ENCODE measurements at regions not wholly inside any gene's neighbourhood (a gene's known extent, or its start where the extent isn't known, plus 50 kb on each side); places are given as distances from the start of the nearest gene placed in this dataset.

DNA sequence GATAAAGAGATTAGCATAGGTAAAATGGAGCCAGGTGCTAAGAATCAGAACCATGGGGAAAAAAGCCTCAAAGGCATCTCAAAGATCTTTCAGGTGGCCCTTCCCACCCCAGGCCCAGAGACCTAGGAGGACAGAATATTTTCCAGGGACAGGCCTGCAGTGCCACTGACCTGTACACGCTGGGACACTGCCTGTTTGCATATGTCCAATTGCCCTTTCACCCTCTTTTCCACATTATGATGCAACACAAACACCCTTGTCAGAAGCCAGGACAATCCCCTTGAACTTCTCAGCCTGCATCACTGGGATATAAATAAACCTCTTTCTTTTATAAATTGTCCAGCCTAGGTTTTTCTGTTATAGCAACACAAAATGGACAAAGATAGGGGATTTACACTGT lies 419.1 kb downstream of the TRIB2 start:
- H3K27me3 ChIP-seq = no peaks in the 10 kb centered on the region
- no peak overlapping the region for H3K4me3 ChIP-seq
- no peak overlapping the region for H3K27ac ChIP-seq
- no peaks in the 10 kb centered on the region for H3K4me1 ChIP-seq
- no peaks in the 10 kb centered on the region for H3K36me3 ChIP-seq
- TF ChIP-seq, protein P1, sequence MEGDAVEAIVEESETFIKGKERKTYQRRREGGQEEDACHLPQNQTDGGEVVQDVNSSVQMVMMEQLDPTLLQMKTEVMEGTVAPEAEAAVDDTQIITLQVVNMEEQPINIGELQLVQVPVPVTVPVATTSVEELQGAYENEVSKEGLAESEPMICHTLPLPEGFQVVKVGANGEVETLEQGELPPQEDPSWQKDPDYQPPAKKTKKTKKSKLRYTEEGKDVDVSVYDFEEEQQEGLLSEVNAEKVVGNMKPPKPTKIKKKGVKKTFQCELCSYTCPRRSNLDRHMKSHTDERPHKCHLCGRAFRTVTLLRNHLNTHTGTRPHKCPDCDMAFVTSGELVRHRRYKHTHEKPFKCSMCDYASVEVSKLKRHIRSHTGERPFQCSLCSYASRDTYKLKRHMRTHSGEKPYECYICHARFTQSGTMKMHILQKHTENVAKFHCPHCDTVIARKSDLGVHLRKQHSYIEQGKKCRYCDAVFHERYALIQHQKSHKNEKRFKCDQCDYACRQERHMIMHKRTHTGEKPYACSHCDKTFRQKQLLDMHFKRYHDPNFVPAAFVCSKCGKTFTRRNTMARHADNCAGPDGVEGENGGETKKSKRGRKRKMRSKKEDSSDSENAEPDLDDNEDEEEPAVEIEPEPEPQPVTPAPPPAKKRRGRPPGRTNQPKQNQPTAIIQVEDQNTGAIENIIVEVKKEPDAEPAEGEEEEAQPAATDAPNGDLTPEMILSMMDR (IDR thresholded peaks at IDR 0.05) = no peak
- TF ChIP-seq EP300 (IDR thresholded peaks at IDR 0.05) (no peak), POLR2A (IDR thresholded peaks at IDR 0.05) (no peak), POLR2AphosphoS5 (IDR thresholded peaks at IDR 0.05) (no peak)
- DNase-seq (ENCODE audit: low spot score in 2 of 2) = no peak
- 75% methylated on average over 1 of the region's 1 CpG for WGBS
- H3K9me3 ChIP-seq = no peaks in the 10 kb centered on the region

DNA sequence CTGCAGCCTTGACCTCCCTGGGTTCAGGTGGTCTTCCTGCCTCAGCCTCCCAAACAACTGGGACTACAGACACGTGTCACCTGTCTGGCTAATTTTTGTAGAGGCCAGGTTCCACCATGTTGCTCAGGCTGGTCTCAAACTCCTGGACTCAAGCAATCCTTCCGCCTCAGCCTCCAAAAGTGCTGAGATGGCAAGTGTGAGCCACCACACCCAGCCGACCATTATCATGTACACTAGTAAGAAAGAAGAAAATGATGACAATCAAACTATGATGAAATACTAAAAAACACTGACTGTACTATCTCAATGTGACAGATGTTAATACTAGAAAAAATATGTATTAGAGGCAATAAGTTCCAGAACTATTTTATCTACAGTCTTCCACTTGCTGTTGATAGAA lies 420.9 kb downstream of the TRIB2 start:
- Histone ChIP-seq H3K9me3 (no peaks in the 10 kb centered on the region), H3K4me3 (no peak overlapping the region), H3K27me3 (no peaks in the 10 kb centered on the region), H3K4me1 (no peaks in the 10 kb centered on the region), H3K36me3 (no peaks in the 10 kb centered on the region), H3K27ac (no peak overlapping the region)
- 86% methylated on average over 3 of the region's 3 CpGs for WGBS
- TF ChIP-seq POLR2AphosphoS5 (IDR thresholded peaks at IDR 0.05) = no peak
- no peak for TF ChIP-seq POLR2A (IDR thresholded peaks at IDR 0.05)
- TF ChIP-seq, protein P1 (IDR thresholded peaks at IDR 0.05) = no peak
- no peak for TF ChIP-seq EP300 (IDR thresholded peaks at IDR 0.05)
- no peak for DNase-seq (ENCODE audit: low spot score in 2 of 2)

DNA sequence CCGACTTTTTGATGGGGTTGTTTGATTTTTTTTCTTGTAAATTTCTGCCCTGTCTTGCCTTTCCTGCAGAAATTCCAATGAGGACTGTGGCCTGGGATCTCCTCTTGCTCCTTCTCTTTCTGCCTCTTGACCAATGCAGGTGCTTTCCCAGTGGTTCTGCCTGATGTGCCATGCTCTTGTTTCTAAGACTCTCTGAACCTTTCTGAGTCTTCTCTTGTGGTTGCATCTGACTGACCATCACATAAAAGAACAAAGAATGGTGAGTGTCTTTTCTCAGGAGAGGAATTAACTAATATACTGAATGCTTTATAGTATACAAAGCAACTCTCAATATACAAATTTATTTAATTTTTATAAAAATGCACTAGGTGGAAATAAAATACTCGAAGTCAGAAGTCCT lies 424.6 kb downstream of the TRIB2 start:
- Histone ChIP-seq H3K9me3 (no peaks in the 10 kb centered on the region), H3K36me3 (no peaks in the 10 kb centered on the region), H3K4me1 (no peaks in the 10 kb centered on the region), H3K27ac (no peak overlapping the region), H3K4me3 (no peak overlapping the region), H3K27me3 (no peaks in the 10 kb centered on the region)
- WGBS = 73% methylated on average over 2 of the region's 2 CpGs
- TF ChIP-seq, protein P1 (IDR thresholded peaks at IDR 0.05) = no peak
- TF ChIP-seq POLR2AphosphoS5 (IDR thresholded peaks at IDR 0.05) = no peak
- TF ChIP-seq EP300 (IDR thresholded peaks at IDR 0.05) = no peak
- TF ChIP-seq POLR2A (IDR thresholded peaks at IDR 0.05) = no peak
- no peak for DNase-seq (ENCODE audit: low spot score in 2 of 2)

DNA sequence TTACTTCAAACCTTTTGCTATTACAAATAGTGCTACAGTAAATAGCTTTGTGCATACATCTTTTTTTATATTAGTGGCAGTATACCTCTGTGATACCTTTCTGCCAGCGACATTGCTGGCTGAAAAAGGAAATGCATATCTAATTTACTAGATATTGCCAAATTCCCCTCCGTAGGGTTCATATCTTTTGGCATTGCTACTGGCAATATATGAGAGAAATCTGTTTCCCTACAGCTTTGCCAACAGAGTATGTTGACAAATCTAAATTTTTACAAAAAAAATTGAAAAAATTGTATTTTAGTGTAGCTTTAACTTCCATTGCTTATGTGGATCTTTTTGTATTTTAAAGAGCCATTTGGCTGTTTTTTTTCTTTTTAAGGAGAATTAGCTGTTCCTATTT lies 426.7 kb downstream of the TRIB2 start:
- Histone ChIP-seq H3K4me3 (no peak overlapping the region), H3K9me3 (no peaks in the 10 kb centered on the region), H3K27ac (no peak overlapping the region), H3K36me3 (no peaks in the 10 kb centered on the region), H3K27me3 (no peaks in the 10 kb centered on the region), H3K4me1 (no peaks in the 10 kb centered on the region)
- 37% methylated on average over 2 of the region's 2 CpGs for WGBS
- no peak for TF ChIP-seq EP300 (IDR thresholded peaks at IDR 0.05)
- TF ChIP-seq POLR2AphosphoS5 (IDR thresholded peaks at IDR 0.05) = no peak
- TF ChIP-seq, protein P1 (IDR thresholded peaks at IDR 0.05) = no peak
- no peak for TF ChIP-seq POLR2A (IDR thresholded peaks at IDR 0.05)
- no peak for DNase-seq (ENCODE audit: low spot score in 2 of 2)

DNA sequence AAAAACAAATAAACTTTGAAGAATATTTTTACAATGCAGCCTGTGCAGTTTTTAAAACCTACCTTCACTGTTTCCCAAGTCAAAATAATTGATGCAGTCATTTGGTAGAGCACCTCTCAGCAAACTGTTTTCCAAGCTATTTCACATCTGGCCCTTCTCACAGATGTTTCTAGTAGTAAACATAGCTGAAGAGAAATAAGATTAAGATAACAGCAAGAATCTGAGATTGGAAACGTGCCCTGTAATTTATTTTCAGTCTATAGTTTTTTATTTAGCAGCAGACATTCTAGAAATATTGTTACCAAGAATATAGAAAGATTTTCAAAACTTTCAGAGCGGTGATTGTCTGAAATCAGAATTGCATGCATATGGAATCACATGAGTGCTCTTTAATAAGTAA lies 440.2 kb downstream of the TRIB2 start:
- WGBS = 51% methylated on average over 2 of the region's 2 CpGs
- H3K4me3 ChIP-seq = no peak overlapping the region
- TF ChIP-seq, protein P1 (IDR thresholded peaks at IDR 0.05) = no peak
- TF ChIP-seq EP300 (IDR thresholded peaks at IDR 0.05) = no peak
- no peak for TF ChIP-seq POLR2A (IDR thresholded peaks at IDR 0.05)
- TF ChIP-seq POLR2AphosphoS5 (IDR thresholded peaks at IDR 0.05) = no peak
- DNase-seq (ENCODE audit: low spot score in 2 of 2) = no peak
- H3K4me1 ChIP-seq = no peaks in the 10 kb centered on the region
- no peaks in the 10 kb centered on the region for H3K36me3 ChIP-seq
- no peak overlapping the region for H3K27ac ChIP-seq
- no peaks in the 10 kb centered on the region for H3K9me3 ChIP-seq
- H3K27me3 ChIP-seq = no peaks in the 10 kb centered on the region

Data from suprapubic skin (tissue), 4 donors.